ENCODE measurements at regions not wholly inside any gene's neighbourhood (a gene's known extent, or its start where the extent isn't known, plus 50 kb on each side); places are given as distances from the start of the nearest gene placed in this dataset.
"Not testable (repeated sequence)": the region's sequence is repeated elsewhere in the genome, so short reads cannot be mapped to it uniquely, and the experiment has no call there.

DNA sequence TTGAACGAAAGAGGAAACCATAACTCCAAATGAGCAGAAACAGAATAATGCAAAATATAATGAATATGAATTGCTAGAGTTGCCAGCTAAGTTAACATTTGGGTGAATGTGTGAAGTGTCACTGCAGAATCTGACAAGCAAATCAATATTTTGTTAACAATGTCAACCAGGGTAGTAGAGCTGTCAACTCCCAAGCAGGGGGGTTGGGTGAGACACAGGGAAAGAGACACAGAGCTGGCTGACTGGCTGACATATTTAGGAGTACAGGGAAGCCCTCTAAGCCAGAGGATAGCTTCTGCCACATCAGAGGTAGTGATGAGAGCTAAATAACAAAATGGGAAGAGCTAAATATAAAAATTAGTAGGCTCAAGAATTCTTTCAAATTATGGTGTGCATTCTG is 393.1 kb upstream of the KCND2 start:
- H3K36me3 ChIP-seq (ENCODE audit: control insufficient read depth, insufficient read depth, low read length): no peaks in the 10 kb centered on the region
- DNase-seq (ENCODE audit: low read depth): no peak
- TF ChIP-seq, protein P1, sequence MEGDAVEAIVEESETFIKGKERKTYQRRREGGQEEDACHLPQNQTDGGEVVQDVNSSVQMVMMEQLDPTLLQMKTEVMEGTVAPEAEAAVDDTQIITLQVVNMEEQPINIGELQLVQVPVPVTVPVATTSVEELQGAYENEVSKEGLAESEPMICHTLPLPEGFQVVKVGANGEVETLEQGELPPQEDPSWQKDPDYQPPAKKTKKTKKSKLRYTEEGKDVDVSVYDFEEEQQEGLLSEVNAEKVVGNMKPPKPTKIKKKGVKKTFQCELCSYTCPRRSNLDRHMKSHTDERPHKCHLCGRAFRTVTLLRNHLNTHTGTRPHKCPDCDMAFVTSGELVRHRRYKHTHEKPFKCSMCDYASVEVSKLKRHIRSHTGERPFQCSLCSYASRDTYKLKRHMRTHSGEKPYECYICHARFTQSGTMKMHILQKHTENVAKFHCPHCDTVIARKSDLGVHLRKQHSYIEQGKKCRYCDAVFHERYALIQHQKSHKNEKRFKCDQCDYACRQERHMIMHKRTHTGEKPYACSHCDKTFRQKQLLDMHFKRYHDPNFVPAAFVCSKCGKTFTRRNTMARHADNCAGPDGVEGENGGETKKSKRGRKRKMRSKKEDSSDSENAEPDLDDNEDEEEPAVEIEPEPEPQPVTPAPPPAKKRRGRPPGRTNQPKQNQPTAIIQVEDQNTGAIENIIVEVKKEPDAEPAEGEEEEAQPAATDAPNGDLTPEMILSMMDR (IDR thresholded peaks at IDR 0.05; ENCODE audit: insufficient read depth, low read length, poor library complexity, severe bottlenecking): no peak
- no peak overlapping the region for H3K4me3 ChIP-seq (ENCODE audit: low read depth, low read length)
- H3K27me3 ChIP-seq (ENCODE audit: control insufficient read depth, insufficient read depth, low read length): no peaks in the 10 kb centered on the region

DNA sequence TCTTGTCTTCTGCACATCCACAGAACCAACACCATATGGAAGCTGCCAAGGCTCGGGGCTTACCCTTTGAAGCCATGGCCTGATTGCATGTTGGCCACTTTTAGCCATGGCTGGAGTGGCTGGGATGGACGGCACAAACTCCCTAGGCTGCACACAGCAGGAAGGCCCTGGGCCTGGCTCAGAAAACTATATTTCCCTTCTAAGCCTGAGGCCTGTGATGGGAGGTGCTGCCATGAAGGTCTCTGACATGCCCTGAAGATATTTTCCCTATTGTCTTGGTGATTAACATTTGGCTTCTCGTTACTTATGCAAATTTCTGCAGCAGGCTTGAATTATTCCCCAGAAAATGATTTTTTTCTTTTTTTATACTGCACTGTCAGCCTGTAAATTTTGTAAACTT is 387.0 kb upstream of the KCND2 start:
- Histone ChIP-seq H3K27me3 (ENCODE audit: control insufficient read depth, insufficient read depth, low read length) (no peaks in the 10 kb centered on the region), H3K36me3 (ENCODE audit: control insufficient read depth, insufficient read depth, low read length) (no peaks in the 10 kb centered on the region), H3K4me3 (ENCODE audit: low read depth, low read length) (no peak overlapping the region)
- TF ChIP-seq, protein P1 (IDR thresholded peaks at IDR 0.05; ENCODE audit: insufficient read depth, low read length, poor library complexity, severe bottlenecking): no peak
- DNase-seq (ENCODE audit: low read depth): no peak

DNA sequence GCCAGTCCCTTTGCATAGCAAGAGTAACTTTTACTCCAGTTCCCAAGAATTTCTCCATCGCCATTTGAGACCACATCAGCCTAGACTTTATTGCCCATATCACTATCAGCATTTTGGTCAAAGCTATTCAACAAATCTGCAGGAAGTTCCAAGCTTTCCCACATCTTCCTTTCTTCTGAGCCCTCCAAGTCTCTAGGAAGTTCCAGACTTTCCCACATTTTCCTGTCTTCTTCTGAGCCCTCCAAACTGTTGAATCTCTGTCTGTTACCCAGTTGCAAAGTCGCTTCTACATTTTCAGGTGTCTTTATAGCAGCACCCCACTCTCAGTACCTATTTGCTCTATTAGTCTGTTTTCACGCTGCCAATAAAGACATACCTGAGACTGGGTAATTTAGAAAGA is 386.4 kb upstream of the KCND2 start:
- not testable (repeated sequence) for H3K36me3 ChIP-seq (ENCODE audit: control insufficient read depth, insufficient read depth, low read length); H3K27me3 ChIP-seq (ENCODE audit: control insufficient read depth, insufficient read depth, low read length); H3K4me3 ChIP-seq (ENCODE audit: low read depth, low read length); DNase-seq (ENCODE audit: low read depth)

DNA sequence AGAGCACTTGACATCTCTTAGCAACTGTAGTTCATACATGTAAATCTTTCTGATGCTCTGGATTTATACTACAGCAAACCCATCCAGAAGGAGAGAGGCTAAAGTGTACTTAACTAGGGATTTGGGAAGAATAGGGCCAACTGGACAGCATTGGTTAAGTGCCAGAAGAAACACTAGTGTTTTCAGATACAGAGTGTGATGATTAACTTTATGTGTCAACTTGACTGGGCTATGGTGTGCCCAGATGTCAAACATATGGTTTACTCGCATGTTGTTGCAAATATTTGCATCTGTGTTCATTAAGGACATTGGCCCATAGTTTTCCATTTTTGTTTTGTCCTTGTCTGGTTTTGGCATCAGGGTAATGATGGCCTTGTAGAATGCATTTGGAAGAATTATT is 384.7 kb upstream of the KCND2 start:
- Histone ChIP-seq H3K36me3 (ENCODE audit: control insufficient read depth, insufficient read depth, low read length) (no peaks in the 10 kb centered on the region), H3K4me3 (ENCODE audit: low read depth, low read length) (no peak overlapping the region), H3K27me3 (ENCODE audit: control insufficient read depth, insufficient read depth, low read length) (no peaks in the 10 kb centered on the region)
- TF ChIP-seq, protein P1 (IDR thresholded peaks at IDR 0.05; ENCODE audit: insufficient read depth, low read length, poor library complexity, severe bottlenecking): no peak
- DNase-seq (ENCODE audit: low read depth): no peak

DNA sequence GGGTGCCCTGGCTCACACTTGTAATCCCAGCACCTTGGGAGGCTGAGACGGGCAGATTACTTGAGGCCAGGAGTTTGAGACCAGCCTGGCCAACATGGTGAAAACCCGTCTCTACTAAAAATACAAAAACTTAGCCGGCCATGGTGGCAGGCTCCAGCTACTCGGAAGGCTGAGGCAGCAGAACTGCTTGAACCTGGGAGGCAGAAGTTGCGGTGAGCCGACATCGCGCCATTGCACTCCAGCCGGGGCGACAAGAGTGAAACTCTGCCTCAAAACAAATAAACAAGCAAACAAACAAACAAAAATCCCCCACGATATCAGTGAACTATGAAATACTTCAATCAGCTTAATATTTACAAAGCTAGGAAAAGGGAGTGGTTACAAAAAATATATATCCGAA is 382.3 kb upstream of the KCND2 start:
- Histone ChIP-seq H3K4me3 (ENCODE audit: low read depth, low read length) (no peak overlapping the region), H3K36me3 (ENCODE audit: control insufficient read depth, insufficient read depth, low read length) (no peaks in the 10 kb centered on the region), H3K27me3 (ENCODE audit: control insufficient read depth, insufficient read depth, low read length) (no peaks in the 10 kb centered on the region)
- no peak for DNase-seq (ENCODE audit: low read depth)
- TF ChIP-seq, protein P1 (IDR thresholded peaks at IDR 0.05; ENCODE audit: insufficient read depth, low read length, poor library complexity, severe bottlenecking): no peak

DNA sequence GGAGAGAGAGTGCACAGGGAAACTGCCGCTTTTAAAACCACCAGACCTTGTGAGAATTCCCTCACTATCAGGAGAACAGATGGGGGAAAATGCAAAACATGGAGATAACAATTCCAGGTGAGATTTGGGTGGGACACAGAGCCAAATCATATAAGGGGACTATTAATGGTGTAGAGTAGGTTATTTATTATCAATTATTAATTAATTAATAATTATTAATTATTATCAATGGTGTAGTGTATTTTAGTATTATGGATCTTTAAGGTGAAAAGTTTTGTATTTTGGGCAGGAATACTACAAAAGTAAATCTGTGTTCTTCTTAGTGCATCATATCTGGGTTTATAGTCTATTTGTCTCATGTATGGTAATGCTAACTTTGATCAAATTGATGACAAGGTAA is 377.7 kb upstream of the KCND2 start:
- TF ChIP-seq, protein P1 (IDR thresholded peaks at IDR 0.05; ENCODE audit: insufficient read depth, low read length, poor library complexity, severe bottlenecking): no peak
- DNase-seq (ENCODE audit: low read depth): no peak
- no peaks in the 10 kb centered on the region for H3K36me3 ChIP-seq (ENCODE audit: control insufficient read depth, insufficient read depth, low read length)
- H3K4me3 ChIP-seq (ENCODE audit: low read depth, low read length): no peak overlapping the region
- H3K27me3 ChIP-seq (ENCODE audit: control insufficient read depth, insufficient read depth, low read length): no peaks in the 10 kb centered on the region
